ENCODE measurements at regions not wholly inside any gene's neighbourhood (a gene's known extent, or its start where the extent isn't known, plus 50 kb on each side); places are given as distances from the start of the nearest gene placed in this dataset.

GRCh38 chr13:65965501-65965900, 1264.6 kb downstream of the PCDH9 start:
- Histone ChIP-seq H3K27me3 (no peaks in the 10 kb centered on the region), H3K36me3 (no peaks in the 10 kb centered on the region), H3K27ac (replicated peaks in 1 of 4) (no peak overlapping the region), H3K4me1 (no peaks in the 10 kb centered on the region), H3K9me3 (no peaks in the 10 kb centered on the region), H3K4me3 (no peak overlapping the region)
- intact Hi-C loops (cut with DNase I): no loop called here
- TF ChIP-seq POLR2AphosphoS5 (IDR thresholded peaks at IDR 0.05): no peak
- TF ChIP-seq CTCF (IDR thresholded peaks at IDR 0.05): no peak
- no peak for TF ChIP-seq POLR2A (IDR thresholded peaks at IDR 0.05; ENCODE audit: low read depth)
- no peak for TF ChIP-seq EP300 (IDR thresholded peaks at IDR 0.05)
- WGBS: 81% methylated on average over 2 of the region's 2 CpGs
- DNase-seq (ENCODE audit: extremely low spot score): no peak

GRCh38 chr13:65964672-65965071, 1265.5 kb downstream of the PCDH9 start:
- TF ChIP-seq CTCF (IDR thresholded peaks at IDR 0.05) (no peak), POLR2A (IDR thresholded peaks at IDR 0.05; ENCODE audit: low read depth) (no peak)
- no peaks in the 10 kb centered on the region for H3K4me1 ChIP-seq
- DNase-seq (ENCODE audit: extremely low spot score): no peak
- H3K4me3 ChIP-seq: no peak overlapping the region
- intact Hi-C loops (cut with DNase I): no loop called here
- no peak overlapping the region for H3K27ac ChIP-seq (replicated peaks in 1 of 4)
- 100% methylated on average over 1 of the region's 1 CpG for WGBS
- H3K9me3 ChIP-seq: no peaks in the 10 kb centered on the region
- H3K36me3 ChIP-seq: no peaks in the 10 kb centered on the region
- H3K27me3 ChIP-seq: no peaks in the 10 kb centered on the region

- 98% methylated on average over 2 of the region's 2 CpGs for WGBS
- no peaks in the 10 kb centered on the region for H3K36me3 ChIP-seq
- TF ChIP-seq CTCF (IDR thresholded peaks at IDR 0.05) (no peak), EP300 (IDR thresholded peaks at IDR 0.05) (no peak), POLR2AphosphoS5 (IDR thresholded peaks at IDR 0.05) (no peak), POLR2A (IDR thresholded peaks at IDR 0.05; ENCODE audit: low read depth) (no peak)
- H3K27me3 ChIP-seq: no peaks in the 10 kb centered on the region
- H3K4me1 ChIP-seq: no peaks in the 10 kb centered on the region
- intact Hi-C loops (cut with DNase I): no loop called here
- no peak for DNase-seq (ENCODE audit: extremely low spot score)
- no peak overlapping the region for H3K27ac ChIP-seq (replicated peaks in 1 of 4)
- H3K9me3 ChIP-seq: peaks cover 0 to 7% (median 2%) of the 10 kb centered on the region in 4 donors
- no peak overlapping the region for H3K4me3 ChIP-seq
These were observed 1270.8 kb downstream of the PCDH9 start for GRCh38 chr13:65959305-65959704.

- intact Hi-C loops (cut with DNase I): no loop called here
- 87% methylated on average over 4 of the region's 4 CpGs for WGBS
- Histone ChIP-seq H3K4me1 (peaks cover 0 to 30% (median 15%) of the 10 kb centered on the region in 4 donors), H3K27ac (replicated peaks in 1 of 4) (no peak overlapping the region), H3K4me3 (no peak overlapping the region), H3K36me3 (no peaks in the 10 kb centered on the region), H3K9me3 (no peaks in the 10 kb centered on the region), H3K27me3 (no peaks in the 10 kb centered on the region)
- no peak for DNase-seq (ENCODE audit: extremely low spot score)
- TF ChIP-seq CTCF (IDR thresholded peaks at IDR 0.05): no peak
- no peak for TF ChIP-seq POLR2A (IDR thresholded peaks at IDR 0.05; ENCODE audit: low read depth)
- no peak for TF ChIP-seq POLR2AphosphoS5 (IDR thresholded peaks at IDR 0.05)
- no peak for TF ChIP-seq EP300 (IDR thresholded peaks at IDR 0.05)
These were observed 1283.7 kb downstream of the PCDH9 start for GRCh38 chr13:65946387-65946786.

GRCh38 chr13:65943708-65944107, 1286.4 kb downstream of the PCDH9 start:
- DNase-seq (ENCODE audit: extremely low spot score): no peak
- WGBS: 50% methylated on average over 3 of the region's 3 CpGs
- H3K27ac ChIP-seq (replicated peaks in 1 of 4): peak overlapping the region in 3 of 4 donors; percentile 33 to 37 (median 36)
- H3K4me3 ChIP-seq: no peak overlapping the region
- H3K36me3 ChIP-seq: no peaks in the 10 kb centered on the region
- H3K4me1 ChIP-seq: peaks cover 0 to 48% (median 20%) of the 10 kb centered on the region in 4 donors
- H3K27me3 ChIP-seq: no peaks in the 10 kb centered on the region
- TF ChIP-seq POLR2A (IDR thresholded peaks at IDR 0.05; ENCODE audit: low read depth) (no peak), EP300 (IDR thresholded peaks at IDR 0.05) (no peak), POLR2AphosphoS5 (IDR thresholded peaks at IDR 0.05) (no peak), CTCF (IDR thresholded peaks at IDR 0.05) (no peak)
- intact Hi-C loops (cut with DNase I): no loop called here
- no peaks in the 10 kb centered on the region for H3K9me3 ChIP-seq

Measured in esophagus muscularis mucosa (tissue), 4 donors.